ENCODE measurements at regions not wholly inside any gene's neighbourhood (a gene's known extent, or its start where the extent isn't known, plus 50 kb on each side); places are given as distances from the start of the nearest gene placed in this dataset.
"Not testable (repeated sequence)": the region's sequence is repeated elsewhere in the genome, so short reads cannot be mapped to it uniquely, and the experiment has no call there.

GRCh38 chr4:103400405-103400804 is 202.3 kb upstream of the CENPE start:
- Histone ChIP-seq H3K36me3 (ENCODE audit: control insufficient read depth, insufficient read depth, low read length) (no peaks in the 10 kb centered on the region), H3K27ac (ENCODE audit: low read length) (no peak overlapping the region), H3K4me1 (ENCODE audit: control insufficient read depth, insufficient read depth, low read length) (no peaks in the 10 kb centered on the region), H3K4me3 (ENCODE audit: low read depth in 2 of 2, low read length in 2 of 2) (no peak overlapping the region), H3K27me3 (ENCODE audit: control insufficient read depth, insufficient read depth, low read length) (no peaks in the 10 kb centered on the region), H3K9me3 (ENCODE audit: control insufficient read depth, insufficient read depth, low read depth, low read length) (no peaks in the 10 kb centered on the region)
- DNase-seq (ENCODE audit: low read depth, low spot score) (no peak), ATAC-seq (no peak)
- ChIA-PET CTCF (no interaction called here), POLR2A (no interaction called here)
- no peak for TF ChIP-seq POLR2AphosphoS5 (IDR thresholded peaks at IDR 0.05; ENCODE audit: low read depth, low read length)
- no peak for TF ChIP-seq SIN3A (IDR thresholded peaks at IDR 0.05; ENCODE audit: borderline replicate concordance, insufficient read depth, low read depth, low read length)
- no peak for TF ChIP-seq REST (IDR thresholded peaks at IDR 0.05; ENCODE audit: insufficient read depth in 1 of 2, low read depth in 2 of 2, low read length in 1 of 2)
- TF ChIP-seq TCF7L2 (IDR thresholded peaks at IDR 0.05; ENCODE audit: low read depth, low read length), result no peak
- TF ChIP-seq CTCF (IDR thresholded peaks at IDR 0.05), result no peak
- intact Hi-C loops (cut with micrococcal nuclease; ENCODE audit: unreplicated experiment), result no loop called here
- in situ Hi-C loops (cut with HindIII; ENCODE audit: low pct_unique_long_range_greater_than_20kb, low sequenced_read_pairs), result no loop called here
- BruUV-seq (replicated peaks), result no TSS peak

- no TSS peak for BruUV-seq (replicated peaks)
- Histone ChIP-seq H3K4me1 (ENCODE audit: control insufficient read depth, insufficient read depth, low read length) (no peaks in the 10 kb centered on the region), H3K27ac (ENCODE audit: low read length) (no peak overlapping the region), H3K4me3 (ENCODE audit: low read depth in 2 of 2, low read length in 2 of 2) (no peak overlapping the region), H3K27me3 (ENCODE audit: control insufficient read depth, insufficient read depth, low read length) (no peaks in the 10 kb centered on the region), H3K9me3 (ENCODE audit: control insufficient read depth, insufficient read depth, low read depth, low read length) (no peaks in the 10 kb centered on the region), H3K36me3 (ENCODE audit: control insufficient read depth, insufficient read depth, low read length) (no peaks in the 10 kb centered on the region)
- intact Hi-C loops (cut with micrococcal nuclease; ENCODE audit: unreplicated experiment), result no loop called here
- DNase-seq (ENCODE audit: low read depth, low spot score), result no peak
- POLR2A ChIA-PET, result no interaction called here
- ATAC-seq, result no peak
- in situ Hi-C loops (cut with HindIII; ENCODE audit: low pct_unique_long_range_greater_than_20kb, low sequenced_read_pairs), result no loop called here
- TF ChIP-seq SIN3A (IDR thresholded peaks at IDR 0.05; ENCODE audit: borderline replicate concordance, insufficient read depth, low read depth, low read length) (no peak), TCF7L2 (IDR thresholded peaks at IDR 0.05; ENCODE audit: low read depth, low read length) (no peak), REST (IDR thresholded peaks at IDR 0.05; ENCODE audit: insufficient read depth in 1 of 2, low read depth in 2 of 2, low read length in 1 of 2) (no peak), POLR2AphosphoS5 (IDR thresholded peaks at IDR 0.05; ENCODE audit: low read depth, low read length) (no peak), CTCF (IDR thresholded peaks at IDR 0.05) (no peak)
- CTCF ChIA-PET, result no interaction called here
Observed at GRCh38 chr4:103397541-103397940, 199.4 kb upstream of the CENPE start.

GRCh38 chr4:103387508-103388011 is 189.4 kb upstream of the CENPE start:
- CTCF ChIA-PET; POLR2A ChIA-PET; H3K4me1 ChIP-seq (ENCODE audit: control insufficient read depth, insufficient read depth, low read length); BruUV-seq (replicated peaks); DNase-seq (ENCODE audit: low read depth, low spot score); intact Hi-C loops (cut with micrococcal nuclease; ENCODE audit: unreplicated experiment); in situ Hi-C loops (cut with HindIII; ENCODE audit: low pct_unique_long_range_greater_than_20kb, low sequenced_read_pairs); H3K27ac ChIP-seq (ENCODE audit: low read length); H3K4me3 ChIP-seq (ENCODE audit: low read depth in 2 of 2, low read length in 2 of 2); H3K36me3 ChIP-seq (ENCODE audit: control insufficient read depth, insufficient read depth, low read length); H3K9me3 ChIP-seq (ENCODE audit: control insufficient read depth, insufficient read depth, low read depth, low read length); ATAC-seq; H3K27me3 ChIP-seq (ENCODE audit: control insufficient read depth, insufficient read depth, low read length): not testable (repeated sequence)

GRCh38 chr4:103385565-103385964 is 187.4 kb upstream of the CENPE start:
- H3K36me3 ChIP-seq (ENCODE audit: control insufficient read depth, insufficient read depth, low read length); H3K4me1 ChIP-seq (ENCODE audit: control insufficient read depth, insufficient read depth, low read length); H3K27ac ChIP-seq (ENCODE audit: low read length); POLR2A ChIA-PET; DNase-seq (ENCODE audit: low read depth, low spot score); intact Hi-C loops (cut with micrococcal nuclease; ENCODE audit: unreplicated experiment); H3K9me3 ChIP-seq (ENCODE audit: control insufficient read depth, insufficient read depth, low read depth, low read length); H3K4me3 ChIP-seq (ENCODE audit: low read depth in 2 of 2, low read length in 2 of 2); BruUV-seq (replicated peaks); CTCF ChIA-PET; H3K27me3 ChIP-seq (ENCODE audit: control insufficient read depth, insufficient read depth, low read length); ATAC-seq; in situ Hi-C loops (cut with HindIII; ENCODE audit: low pct_unique_long_range_greater_than_20kb, low sequenced_read_pairs): not testable (repeated sequence)
